GM21515 (cell line): ENCODE measurements at regions not wholly inside any gene's neighbourhood (a gene's known extent, or its start where the extent isn't known, plus 50 kb on each side); places are given as distances from the start of the nearest gene placed in this dataset.

Experiments
- ATAC-seq: cut with Tn5 transposase; IDR thresholded peaks from one replicate; pipeline ENCODE4 v1.9.1; 2021; ENCODE audit not compliant: unreplicated experiment

GRCh38 chr2:104745846-104746245 is 108.1 kb upstream of the POU3F3 start:
- no peak for ATAC-seq

DNA sequence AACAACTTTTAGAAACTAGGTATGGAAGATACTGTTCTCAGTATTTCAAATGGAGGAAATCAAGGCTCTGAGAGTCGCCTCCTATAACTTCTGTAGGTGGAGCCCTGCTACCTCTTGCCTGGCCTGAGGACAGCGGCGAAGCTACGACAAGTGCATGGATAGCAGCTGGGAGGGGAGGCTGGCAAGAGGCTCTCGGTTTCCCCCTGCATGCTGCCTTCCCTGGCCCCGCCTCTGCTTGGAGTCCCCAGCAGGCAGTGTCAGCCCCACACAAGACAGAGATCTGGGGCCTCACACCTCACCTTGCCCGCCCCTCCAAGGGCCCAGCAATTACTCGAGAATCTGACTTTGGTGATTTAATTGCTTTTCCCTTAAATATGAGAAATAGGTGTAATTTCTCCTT is 107.6 kb upstream of the POU3F3 start:
- ATAC-seq: no peak

DNA sequence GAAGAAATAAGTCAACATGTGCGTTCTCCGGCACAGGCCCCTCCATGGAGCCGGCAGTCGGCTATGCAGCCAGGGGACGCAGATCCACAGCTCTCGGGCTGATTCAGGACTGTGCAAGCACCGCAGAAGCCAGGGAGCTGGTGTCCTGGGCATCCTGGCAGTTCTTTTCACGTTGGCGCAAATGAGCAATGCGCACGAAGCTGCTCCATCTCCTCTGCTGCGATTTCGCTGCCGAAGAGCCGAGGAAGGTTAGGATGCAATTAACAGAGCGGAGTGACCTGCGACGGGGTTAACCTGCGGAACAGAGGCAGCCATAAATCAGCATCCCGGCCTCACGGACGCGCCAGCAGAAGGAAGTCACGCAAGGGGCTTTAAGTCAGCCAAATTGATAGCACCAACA is 107.1 kb upstream of the POU3F3 start:
- no peak for ATAC-seq

GRCh38 chr2:104749856-104750460 is 104.0 kb upstream of the POU3F3 start:
- ATAC-seq: no peak

- ATAC-seq: no peak
Measured at GRCh38 chr2:104752504-104752903, 101.4 kb upstream of the POU3F3 start.

- no peak for ATAC-seq
Measured at GRCh38 chr2:104755026-104755878, 98.7 kb upstream of the POU3F3 start.

- no peak for ATAC-seq
Measured at GRCh38 chr2:104756118-104756517, 97.8 kb upstream of the POU3F3 start.

DNA sequence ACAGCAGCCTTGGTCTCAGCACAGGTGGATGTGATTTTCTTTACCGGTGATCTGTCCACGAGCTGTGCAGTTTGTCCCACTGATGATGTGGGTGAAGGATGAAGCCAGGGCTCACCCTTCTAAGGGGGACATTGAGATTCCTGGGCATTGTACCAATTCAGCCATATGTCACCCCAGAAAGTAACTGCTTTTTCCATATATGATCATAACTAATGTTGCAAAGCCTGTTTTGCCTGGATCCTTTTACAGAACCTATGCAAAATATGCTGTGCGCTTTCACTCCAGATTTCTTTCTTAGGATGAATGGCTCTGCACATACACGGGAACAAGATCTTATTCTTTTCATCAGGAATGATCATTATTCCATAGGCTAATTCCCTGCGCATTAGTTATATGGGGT is 96.9 kb upstream of the POU3F3 start:
- no peak for ATAC-seq

DNA sequence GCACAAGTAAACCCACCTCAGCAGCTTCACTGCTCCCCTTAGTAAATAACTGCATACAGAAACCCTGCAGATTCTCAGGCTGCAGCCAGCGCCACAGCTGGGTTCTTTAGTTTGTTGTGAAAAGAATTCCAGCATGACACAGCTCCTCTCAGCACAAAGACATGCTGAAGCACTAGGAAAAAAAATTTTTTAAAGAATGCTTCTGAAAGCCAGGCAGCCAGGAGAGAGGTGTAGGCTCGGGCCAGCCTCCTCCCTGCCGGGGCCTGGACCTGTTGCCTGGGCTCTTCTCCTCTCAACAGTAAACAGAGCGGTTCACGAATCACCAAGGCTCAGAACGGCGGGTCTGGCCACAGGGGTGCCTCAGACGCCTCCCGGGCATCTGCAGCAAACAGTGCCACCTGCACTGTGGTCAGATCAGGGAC is 95.7 kb upstream of the POU3F3 start:
- ATAC-seq: no peak

- no peak for ATAC-seq
Measured at GRCh38 chr2:104762031-104762430, 91.9 kb upstream of the POU3F3 start.

DNA sequence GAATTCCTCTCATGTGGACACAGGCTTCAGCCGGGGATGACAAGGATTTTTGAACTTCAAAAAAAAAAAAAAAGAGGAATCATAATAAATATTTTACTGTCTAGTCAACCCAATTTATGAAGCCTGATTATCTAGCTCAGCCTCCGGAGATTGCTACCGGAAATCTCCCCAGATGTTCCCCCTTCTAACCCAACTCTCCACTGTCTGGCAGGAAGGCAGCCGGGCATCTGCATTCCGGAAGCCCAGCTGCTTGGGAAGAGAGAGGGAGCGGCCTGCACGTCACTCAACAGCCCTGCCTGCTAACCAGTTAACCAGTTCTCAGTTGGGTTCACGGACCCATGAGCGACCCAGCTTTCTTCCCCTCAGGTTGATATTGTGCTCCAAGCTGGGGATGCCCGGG is 87.2 kb upstream of the POU3F3 start:
- no peak for ATAC-seq

GRCh38 chr2:104768694-104769093 is 85.2 kb upstream of the POU3F3 start:
- ATAC-seq: no peak

- ATAC-seq: no peak
Measured at GRCh38 chr2:104769096-104769495, 84.8 kb upstream of the POU3F3 start.

GRCh38 chr2:104772996-104773395 is 80.9 kb upstream of the POU3F3 start:
- ATAC-seq: no peak

DNA sequence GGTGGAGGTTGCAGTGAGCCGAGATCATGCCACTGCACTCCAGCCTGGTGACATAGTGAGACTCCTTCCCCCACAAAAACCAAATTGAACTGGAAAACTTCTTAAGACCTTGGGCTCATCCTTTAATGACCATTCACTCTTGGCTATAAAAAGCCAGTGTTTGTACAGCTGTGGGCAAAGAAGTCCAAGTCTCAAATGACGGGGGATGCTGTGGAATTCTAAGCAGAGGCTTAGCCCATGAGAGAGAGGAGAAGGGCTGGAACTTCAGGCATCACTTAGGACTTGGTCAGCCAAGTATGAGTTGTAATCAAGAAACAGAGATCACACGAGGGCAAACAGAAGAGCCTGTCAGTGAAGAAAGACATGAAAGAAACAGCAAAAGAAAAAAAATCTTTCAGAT is 79.3 kb upstream of the POU3F3 start:
- ATAC-seq: no peak

DNA sequence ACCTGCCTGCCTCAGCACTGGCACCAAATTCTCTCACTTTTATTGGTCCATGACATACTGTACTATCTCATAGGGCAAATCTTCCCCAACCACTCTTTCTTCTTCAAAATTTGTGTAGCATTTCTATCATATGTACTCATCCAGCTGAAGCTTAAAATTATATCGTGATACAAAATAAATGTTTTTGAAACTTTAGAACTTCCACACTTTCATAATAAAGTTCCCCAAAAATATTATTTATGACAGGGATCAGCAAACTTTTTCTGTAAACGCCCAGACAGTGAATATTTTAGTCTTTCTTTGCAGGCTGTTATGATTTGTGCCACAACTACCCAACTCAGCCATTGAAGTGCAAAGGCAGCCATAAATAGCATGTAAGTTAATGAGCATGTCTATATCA is 76.2 kb upstream of the POU3F3 start:
- ATAC-seq: no peak

DNA sequence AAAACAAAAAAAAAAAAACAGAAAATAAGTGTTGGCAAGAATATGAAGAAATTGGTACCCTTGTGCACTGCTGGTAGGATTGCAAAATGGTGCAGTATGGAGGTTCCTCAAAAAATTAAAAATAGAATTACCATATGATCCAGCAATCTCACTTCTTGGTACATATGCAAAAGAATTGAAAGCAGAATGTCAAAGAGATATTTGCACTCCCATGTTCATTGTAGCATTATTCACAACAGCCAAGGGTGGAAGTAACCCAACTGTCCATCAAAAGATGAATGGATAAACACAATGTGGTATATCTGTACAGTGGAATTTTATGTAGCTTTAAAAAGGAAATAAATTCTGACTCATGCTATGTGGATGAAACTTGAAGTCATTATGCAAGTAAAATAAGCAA is 72.8 kb upstream of the POU3F3 start:
- ATAC-seq: no peak

GRCh38 chr2:104784264-104784663 is 69.7 kb upstream of the POU3F3 start:
- ATAC-seq: no peak

- no peak for ATAC-seq
Measured at GRCh38 chr2:104786204-104786603, 67.7 kb upstream of the POU3F3 start.

- no peak for ATAC-seq
Measured at GRCh38 chr2:104786821-104787220, 67.1 kb upstream of the POU3F3 start.

- ATAC-seq: no peak
Measured at GRCh38 chr2:104787298-104788065, 66.4 kb upstream of the POU3F3 start.
